ENCODE measurements at regions not wholly inside any gene's neighbourhood (a gene's known extent, or its start where the extent isn't known, plus 50 kb on each side); places are given as distances from the start of the nearest gene placed in this dataset.

- H3K4me2 ChIP-seq, result no peak overlapping the region
- DNase-seq, result no peak
- H3K4me3 ChIP-seq, result no peak overlapping the region
- intact Hi-C loops (cut with micrococcal nuclease; ENCODE audit: unreplicated experiment), result no loop called here
- H3K27ac ChIP-seq, result no peak overlapping the region
- no TSS peak for BruUV-seq (replicated peaks)
- POLR2A ChIA-PET (ENCODE audit: unreplicated experiment), result interaction anchor here (0.6 kb wide), 1 partner anchor 217 kb away, joined by 5 read pairs; no protein-coding TSS in a partner anchor
- no peaks in the 10 kb centered on the region for H3K79me2 ChIP-seq (ENCODE audit: low read depth)
- H3K36me3 ChIP-seq (ENCODE audit: low read depth), result no peaks in the 10 kb centered on the region
- no peak overlapping the region for H2AFZ ChIP-seq
- no peaks in the 10 kb centered on the region for H3K9me2 ChIP-seq (ENCODE audit: insufficient read depth)
- TF ChIP-seq EZH2 (IDR thresholded peaks at IDR 0.05; ENCODE audit: low read depth) (no peak), CTCF (conservative IDR thresholded peaks at IDR 0.05) (no peak)
- CTCF ChIA-PET, result no interaction called here
- H3F3A ChIP-seq (ENCODE audit: insufficient read depth, low read depth), result no peaks in the 10 kb centered on the region
- H3K4me1 ChIP-seq (replicated peaks; ENCODE audit: insufficient read depth), result no peaks in the 10 kb centered on the region
- H4K20me1 ChIP-seq (ENCODE audit: insufficient read depth), result no peaks in the 10 kb centered on the region
- H3K9me3 ChIP-seq (ENCODE audit: insufficient read depth, low read depth), result peaks cover 5% of the 10 kb centered on the region; the same call in 1 of the 2 replicates
- no peaks in the 10 kb centered on the region for H3K27me3 ChIP-seq (ENCODE audit: insufficient read depth, low read depth)
Measured at GRCh38 chr20:48003021-48003420, 217.7 kb upstream of the SULF2 start.

GRCh38 chr20:48002517-48002970 lies 217.3 kb upstream of the SULF2 start:
- no peak overlapping the region for H2AFZ ChIP-seq
- no peaks in the 10 kb centered on the region for H3K79me2 ChIP-seq (ENCODE audit: low read depth)
- no peak overlapping the region for H3K27ac ChIP-seq
- H3K9me3 ChIP-seq (ENCODE audit: insufficient read depth, low read depth), result 0 out of 2 replicates have a peak, but pooled peaks cover under 1% of the 10 kb centered on the region
- no peaks in the 10 kb centered on the region for H3K9me2 ChIP-seq (ENCODE audit: insufficient read depth)
- intact Hi-C loops (cut with micrococcal nuclease; ENCODE audit: unreplicated experiment), result no loop called here
- DNase-seq, result peak in 1 of 2 experiments; percentile 40
- no peak overlapping the region for H3K4me2 ChIP-seq
- TF ChIP-seq CTCF (conservative IDR thresholded peaks at IDR 0.05) (no peak), EZH2 (IDR thresholded peaks at IDR 0.05; ENCODE audit: low read depth) (no peak)
- no peak overlapping the region for H3K4me3 ChIP-seq
- ChIA-PET CTCF (no interaction called here), POLR2A (ENCODE audit: unreplicated experiment) (interaction anchor here (0.6 kb wide), 1 partner anchor 217 kb away, joined by 5 read pairs; no protein-coding TSS in a partner anchor)
- H3F3A ChIP-seq (ENCODE audit: insufficient read depth, low read depth), result no peaks in the 10 kb centered on the region
- H4K20me1 ChIP-seq (ENCODE audit: insufficient read depth), result no peaks in the 10 kb centered on the region
- no TSS peak for BruUV-seq (replicated peaks)
- H3K4me1 ChIP-seq (replicated peaks; ENCODE audit: insufficient read depth), result no peaks in the 10 kb centered on the region
- no peaks in the 10 kb centered on the region for H3K36me3 ChIP-seq (ENCODE audit: low read depth)
- no peaks in the 10 kb centered on the region for H3K27me3 ChIP-seq (ENCODE audit: insufficient read depth, low read depth)

- H3K4me1 ChIP-seq (replicated peaks; ENCODE audit: insufficient read depth), result no peaks in the 10 kb centered on the region
- no peak overlapping the region for H3K27ac ChIP-seq
- peaks cover 5% of the 10 kb centered on the region for H3K9me3 ChIP-seq (ENCODE audit: insufficient read depth, low read depth)
- no peaks in the 10 kb centered on the region for H3K9me2 ChIP-seq (ENCODE audit: insufficient read depth)
- ChIA-PET CTCF (interaction anchor here (0.7 kb wide), 1 partner anchor 11 kb away, joined by 3 read pairs; no protein-coding TSS in a partner anchor), POLR2A (ENCODE audit: unreplicated experiment) (no interaction called here)
- no peaks in the 10 kb centered on the region for H4K20me1 ChIP-seq (ENCODE audit: insufficient read depth)
- TF ChIP-seq EZH2 (IDR thresholded peaks at IDR 0.05; ENCODE audit: low read depth) (no peak), CTCF (conservative IDR thresholded peaks at IDR 0.05) (no peak)
- no peak overlapping the region for H2AFZ ChIP-seq
- no peaks in the 10 kb centered on the region for H3K79me2 ChIP-seq (ENCODE audit: low read depth)
- H3K27me3 ChIP-seq (ENCODE audit: insufficient read depth, low read depth), result no peaks in the 10 kb centered on the region
- intact Hi-C loops (cut with micrococcal nuclease; ENCODE audit: unreplicated experiment), result no loop called here
- BruUV-seq (replicated peaks), result no TSS peak
- 0 out of 2 replicates have a peak, but pooled peaks cover 3% of the 10 kb centered on the region for H3K36me3 ChIP-seq (ENCODE audit: low read depth)
- no peak overlapping the region for H3K4me3 ChIP-seq
- H3K4me2 ChIP-seq, result no peak overlapping the region
- no peak for DNase-seq
- no peaks in the 10 kb centered on the region for H3F3A ChIP-seq (ENCODE audit: insufficient read depth, low read depth)
Measured at GRCh38 chr20:47999166-47999565, 213.9 kb upstream of the SULF2 start.
